ENCODE measurements at regions not wholly inside any gene's neighbourhood (a gene's known extent, or its start where the extent isn't known, plus 50 kb on each side); places are given as distances from the start of the nearest gene placed in this dataset.
A peak's percentile ranks its signal among the peaks of the same experiment; 100 is the strongest.

DNA sequence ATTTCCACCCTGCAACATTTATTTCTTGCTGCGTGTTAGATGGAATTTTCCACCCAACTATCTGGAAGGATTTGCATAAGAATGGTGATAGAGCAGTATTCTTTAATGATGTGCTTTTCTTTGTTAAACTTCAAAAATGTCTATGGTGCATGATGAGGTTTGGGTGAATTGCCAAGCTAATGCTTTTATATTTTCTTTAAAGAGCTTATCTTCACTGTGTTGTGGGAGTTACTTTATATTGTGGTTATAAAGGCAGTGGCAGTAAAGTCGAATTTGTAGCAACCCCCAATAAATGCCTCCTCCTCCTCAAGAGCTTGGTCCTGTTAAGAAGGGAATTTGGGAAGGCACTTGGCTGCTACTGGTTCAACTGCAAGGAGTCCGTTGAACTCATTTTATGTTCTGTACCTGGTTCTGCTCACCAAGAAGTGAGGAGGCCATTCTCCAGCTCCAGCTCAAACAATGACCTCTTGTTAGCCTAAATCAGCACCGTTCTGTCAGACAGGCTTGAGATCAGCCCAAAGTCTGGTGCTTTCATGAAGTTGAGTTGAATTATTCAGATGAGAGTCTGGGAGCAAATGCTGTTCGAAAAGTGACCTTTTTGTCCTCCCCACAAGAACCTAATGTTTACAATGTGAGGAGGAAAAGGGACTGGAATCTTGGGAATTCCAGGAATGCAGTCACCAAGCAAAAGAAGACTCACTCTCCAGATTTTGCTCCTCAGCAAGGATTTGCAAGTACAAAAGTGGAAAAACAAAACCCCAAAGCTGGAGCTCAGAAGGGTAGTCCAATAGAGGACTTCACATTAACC, 217.0 kb downstream of the TMEM38B start:
- H3K27ac ChIP-seq, result no peak overlapping the region
- no peak for DNase-seq (ENCODE audit: low read depth, low spot score)

DNA sequence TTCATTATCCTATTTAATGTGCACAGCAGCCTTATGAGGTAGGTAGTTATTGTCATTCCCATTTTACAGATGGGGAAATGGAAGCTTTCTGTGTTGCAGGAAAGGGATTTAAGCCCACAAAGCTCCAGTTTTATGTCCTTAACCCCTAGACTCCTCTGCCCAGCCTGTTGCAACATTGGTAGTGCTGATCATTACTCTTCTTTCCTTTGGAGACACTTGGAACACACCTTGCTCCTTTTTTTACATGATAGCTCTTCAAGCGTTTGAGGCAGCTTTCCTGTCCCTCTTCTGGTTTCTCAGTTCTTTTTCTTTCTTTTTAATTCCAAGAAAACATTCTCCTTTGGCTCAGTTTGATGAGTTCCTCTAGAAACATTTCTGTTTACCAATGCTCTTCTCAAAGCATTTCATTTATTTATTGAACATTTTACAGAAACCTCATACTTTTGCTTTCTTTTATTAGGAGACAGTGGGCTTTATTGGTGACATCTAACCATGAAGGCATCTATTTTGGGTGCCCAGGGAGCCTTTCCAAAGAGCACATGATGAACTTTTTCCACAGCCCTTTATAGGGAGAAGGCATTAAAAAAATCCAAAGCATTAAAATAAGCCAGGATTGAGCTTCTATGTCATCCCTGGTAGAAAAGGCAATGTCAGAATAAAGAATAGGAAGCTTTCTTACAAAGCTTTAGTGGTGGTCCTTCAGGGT, 218.0 kb downstream of the TMEM38B start:
- no peak overlapping the region for H3K27ac ChIP-seq

DNA sequence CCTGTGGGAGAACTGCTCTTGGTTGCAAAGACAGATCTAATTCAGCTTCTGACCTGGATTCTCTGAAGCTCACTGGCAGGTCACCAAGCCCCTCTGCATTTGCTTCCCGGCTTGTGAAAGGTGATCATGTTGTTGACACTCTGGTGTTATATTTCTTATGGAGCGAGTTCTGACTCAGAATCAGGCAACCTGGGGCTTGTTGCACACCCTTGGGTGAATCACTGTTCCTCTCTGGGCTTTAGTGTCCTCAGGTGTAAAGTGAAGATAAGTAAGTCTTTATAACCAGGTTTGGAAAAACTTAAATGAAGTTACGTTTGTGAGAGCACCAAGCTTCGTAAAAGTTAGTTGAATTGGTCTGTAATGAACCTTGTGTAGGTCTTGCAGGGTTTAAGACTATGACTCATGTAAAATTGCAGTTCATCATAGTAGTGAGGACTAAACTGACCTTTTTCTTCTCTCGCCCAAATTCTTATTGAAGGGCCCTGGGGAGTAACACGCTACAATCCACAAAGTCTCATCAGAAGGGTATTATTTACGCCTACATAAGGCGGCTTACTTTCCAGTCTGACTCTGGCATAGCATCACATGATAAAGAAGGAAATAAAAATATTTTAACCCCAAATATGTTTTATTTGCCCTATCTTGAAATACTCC, 218.6 kb downstream of the TMEM38B start:
- peak; percentile 79 for DNase-seq (ENCODE audit: low read depth, low spot score)
- no peak overlapping the region for H3K27ac ChIP-seq

More for the DNA sequence above, 218.0 kb downstream of the TMEM38B start:
- no peak for DNase-seq (ENCODE audit: low read depth, low spot score)

DNA sequence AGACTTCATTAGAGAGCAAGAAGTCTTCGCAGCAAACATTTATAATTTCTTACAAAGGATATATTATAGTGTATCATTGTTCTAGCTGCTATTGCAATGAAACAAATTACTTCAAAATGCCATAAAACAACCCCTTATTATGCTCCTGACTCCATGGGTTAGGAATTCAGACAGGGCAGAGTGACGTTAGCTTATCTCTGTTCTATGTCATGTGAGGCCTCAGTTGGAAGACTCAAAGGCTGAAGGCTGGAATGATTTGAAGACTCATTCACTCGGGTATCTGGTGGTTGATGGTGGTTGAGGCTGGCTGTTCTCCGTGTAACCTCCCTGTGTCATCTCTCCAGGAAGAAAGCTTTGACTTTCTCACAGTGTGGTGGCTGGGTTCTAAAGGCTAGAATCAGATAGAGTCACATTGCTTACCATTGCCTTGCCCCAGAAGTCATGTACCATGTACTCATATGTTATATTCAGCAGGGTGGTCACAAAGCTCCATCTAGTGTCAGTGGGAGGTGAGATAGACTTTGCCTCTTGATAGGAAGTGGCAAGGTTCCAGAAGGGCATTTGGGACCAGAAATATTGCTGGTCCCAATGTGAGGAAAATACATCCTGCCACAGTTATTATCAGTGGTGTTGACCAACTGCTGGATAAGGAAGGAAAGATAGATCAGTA, 226.9 kb downstream of the TMEM38B start:
- H3K27ac ChIP-seq, result no peak overlapping the region
- DNase-seq (ENCODE audit: low read depth, low spot score), result no peak

DNA sequence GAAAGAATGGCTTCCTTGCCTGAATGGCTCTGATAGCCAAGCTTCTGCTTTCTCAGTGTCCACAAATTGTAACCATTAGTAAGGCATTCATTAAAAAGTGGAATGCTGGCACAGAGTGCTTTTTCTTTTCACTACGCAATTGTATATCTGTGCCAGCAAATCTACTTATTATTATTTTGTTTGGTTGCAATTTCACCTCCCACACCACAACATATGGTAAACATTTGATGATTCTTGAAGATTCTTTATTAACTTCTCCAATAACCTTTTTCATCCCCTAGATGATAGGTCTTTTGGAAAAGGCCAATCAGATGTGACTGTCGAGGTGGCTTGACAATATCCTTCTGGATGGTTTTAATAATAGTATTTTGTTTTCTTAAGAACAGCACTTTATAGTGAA, 234.1 kb downstream of the TMEM38B start:
- no peak for DNase-seq (ENCODE audit: low read depth, low spot score)

DNA sequence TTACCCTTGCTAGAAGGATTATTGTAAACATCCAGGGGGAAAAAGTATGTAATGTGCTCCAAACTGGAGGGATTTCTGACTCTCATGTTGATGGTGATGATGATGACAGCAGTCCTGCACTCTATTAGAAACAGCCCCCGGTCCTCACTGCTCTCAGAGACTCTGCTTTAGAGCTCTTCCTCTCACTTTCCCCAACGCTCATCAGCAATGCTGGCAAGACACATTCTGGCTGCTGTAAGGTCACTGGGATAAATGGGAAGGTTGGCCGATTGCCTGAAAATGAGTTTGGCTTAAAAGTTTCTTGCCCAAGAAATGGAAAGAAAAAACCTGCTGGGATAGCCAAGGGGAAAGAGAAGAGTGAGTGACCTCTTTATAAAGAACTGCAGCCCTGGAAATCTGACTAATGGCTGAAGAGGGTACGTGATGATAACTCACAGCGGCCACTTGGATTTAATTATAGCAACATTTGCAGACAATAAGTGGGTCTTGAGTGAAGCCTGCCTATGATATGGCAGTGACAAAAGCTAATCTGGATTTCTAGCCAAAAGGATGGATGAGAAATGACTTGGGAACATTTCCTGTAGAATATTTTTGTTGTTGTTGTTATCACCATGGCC, 235.8 kb downstream of the TMEM38B start:
- no peak for DNase-seq (ENCODE audit: low read depth, low spot score)
- H3K27ac ChIP-seq, result no peak overlapping the region

More for the DNA sequence above, 234.1 kb downstream of the TMEM38B start:
- H3K27ac ChIP-seq, result no peak overlapping the region

DNA sequence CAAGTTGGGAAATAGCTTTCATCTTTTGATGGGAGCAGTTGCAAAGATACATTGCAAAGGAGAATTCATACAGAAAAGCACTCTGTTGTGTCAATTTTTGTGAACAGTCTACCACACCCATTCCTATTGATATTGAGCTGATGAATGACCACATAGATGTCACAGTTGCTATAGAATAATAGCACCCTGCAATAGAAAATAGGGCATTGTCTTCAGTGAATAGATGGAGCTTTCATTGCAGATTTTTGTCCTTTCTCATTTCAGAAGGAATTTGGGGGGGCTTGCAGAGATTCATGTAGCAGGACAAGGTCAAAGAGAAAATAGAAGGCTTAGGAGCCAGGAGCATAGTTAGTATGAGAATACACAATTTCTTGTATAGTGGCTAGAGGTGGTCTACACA, 237.9 kb downstream of the TMEM38B start:
- no peak for DNase-seq (ENCODE audit: low read depth, low spot score)
- no peak overlapping the region for H3K27ac ChIP-seq

DNA sequence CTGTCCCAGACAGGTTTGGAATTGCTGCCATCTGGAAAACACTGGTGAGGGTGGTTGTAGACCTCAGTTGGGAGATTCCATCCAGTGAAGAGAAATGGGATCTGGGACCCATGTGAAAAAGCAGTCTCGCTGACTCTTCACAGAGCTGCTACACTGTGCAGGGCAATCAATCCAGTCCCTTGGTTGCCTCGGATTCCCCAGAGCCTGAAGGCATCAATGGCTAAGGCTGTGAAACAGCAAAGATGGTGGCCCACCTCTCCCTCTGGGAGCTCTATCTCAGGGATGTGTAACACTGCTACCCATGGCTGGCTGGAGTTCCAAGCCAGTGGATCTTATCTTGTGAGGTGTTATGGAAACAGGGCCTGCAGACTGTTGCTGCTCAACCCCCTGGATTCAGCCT, 256.1 kb downstream of the TMEM38B start:
- DNase-seq (ENCODE audit: low read depth, low spot score), result no peak
- no peak overlapping the region for H3K27ac ChIP-seq

DNA sequence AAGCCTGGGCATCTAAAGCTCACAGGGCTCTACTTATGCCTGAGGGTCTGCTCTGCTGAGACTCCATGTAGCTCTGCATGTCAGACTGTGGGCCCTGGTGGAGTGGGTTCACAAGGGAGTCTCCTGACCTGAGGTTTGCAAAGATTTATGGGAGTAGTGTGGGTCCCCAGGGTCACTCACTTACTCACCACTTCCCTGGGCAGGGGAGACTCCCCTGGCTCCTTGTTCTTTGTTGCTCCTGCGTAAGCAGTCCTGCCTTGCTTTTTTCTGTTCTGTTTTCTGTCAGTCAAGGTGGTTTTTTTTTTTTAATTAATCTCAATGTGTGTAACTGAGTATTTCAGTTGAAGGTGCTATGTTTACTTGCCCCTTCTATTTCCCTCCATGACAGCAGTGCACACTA, 256.6 kb downstream of the TMEM38B start:
- H3K27ac ChIP-seq, result no peak overlapping the region
- DNase-seq (ENCODE audit: low read depth, low spot score), result no peak

DNA sequence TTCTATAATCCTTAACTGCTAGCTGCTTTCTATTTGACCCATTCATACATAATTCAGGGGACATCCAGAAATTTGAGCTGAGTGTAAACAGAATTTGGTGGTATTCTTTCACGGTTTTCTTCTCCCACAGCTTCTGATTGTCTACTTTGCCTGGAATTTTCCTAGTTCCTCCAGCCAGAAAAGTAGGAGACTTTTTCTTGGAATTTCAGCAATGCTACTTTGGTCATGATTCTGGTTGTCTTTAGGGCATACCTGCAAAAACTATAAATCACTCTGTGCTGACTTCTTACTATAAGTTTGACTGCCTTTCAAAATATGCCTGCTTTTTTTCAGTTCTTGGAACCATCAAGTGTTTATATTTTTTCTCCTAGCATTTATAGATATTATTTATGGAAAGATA, 260.2 kb downstream of the TMEM38B start:
- no peak for DNase-seq (ENCODE audit: low read depth, low spot score)

DNA sequence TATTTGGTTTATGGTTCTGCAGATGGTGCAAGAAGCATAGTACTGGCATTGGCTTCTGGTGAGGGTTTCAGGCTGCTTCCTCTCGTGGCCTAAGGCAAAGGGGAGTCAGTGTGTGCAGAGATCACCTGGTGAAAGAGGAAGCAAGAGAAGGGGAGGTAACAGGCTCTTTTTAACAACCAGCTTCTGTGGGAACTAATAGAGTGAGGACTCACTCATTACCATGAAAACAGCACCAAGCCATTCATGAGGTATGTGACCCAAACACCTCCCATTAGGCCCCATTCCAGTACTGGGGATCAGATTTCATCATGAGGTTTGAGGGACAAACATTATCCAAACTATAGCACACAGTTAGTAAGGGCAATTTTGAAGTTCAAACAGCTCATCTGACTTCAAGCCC, 263.5 kb downstream of the TMEM38B start:
- DNase-seq (ENCODE audit: low read depth, low spot score), result no peak
- no peak overlapping the region for H3K27ac ChIP-seq

More for the DNA sequence above, 260.2 kb downstream of the TMEM38B start:
- H3K27ac ChIP-seq, result no peak overlapping the region

DNA sequence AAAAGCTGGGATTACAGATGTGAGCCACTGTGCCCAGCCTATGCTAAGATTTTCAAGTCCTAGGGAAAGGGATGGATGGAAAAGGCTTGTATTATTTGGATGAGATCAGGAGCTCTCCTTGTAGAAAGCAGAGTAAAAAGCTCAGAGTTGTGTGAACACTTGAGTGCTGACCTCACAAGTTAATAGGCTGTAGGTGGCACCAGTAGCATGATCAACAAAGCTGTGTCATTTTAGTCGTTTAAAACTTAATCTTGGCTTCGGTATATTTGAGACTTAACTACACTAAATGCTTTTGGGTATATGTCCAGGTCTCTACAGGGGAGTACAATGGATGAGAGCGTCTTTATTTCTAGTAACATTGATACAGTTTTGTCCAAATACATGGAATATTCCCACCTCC, 264.2 kb downstream of the TMEM38B start:
- H3K27ac ChIP-seq, result no peak overlapping the region

DNA sequence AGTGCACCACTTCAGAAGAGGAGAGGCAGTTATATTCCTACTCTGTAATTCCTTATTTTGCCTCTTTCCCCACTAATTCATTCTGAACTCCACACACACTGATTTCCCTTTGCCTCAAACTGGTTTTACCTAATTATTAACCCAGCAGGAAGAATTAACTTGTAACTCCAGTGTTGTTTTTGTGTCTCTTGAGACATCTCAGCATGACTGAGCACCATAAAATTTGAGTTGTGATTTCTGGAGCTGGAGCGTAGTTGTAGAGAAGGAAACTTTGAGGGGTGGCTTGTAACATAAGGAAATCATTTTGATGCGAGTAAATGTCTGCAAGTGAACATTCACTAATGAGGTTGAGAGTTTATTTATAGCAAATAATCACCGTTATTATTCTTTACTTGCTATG, 265.2 kb downstream of the TMEM38B start:
- DNase-seq (ENCODE audit: low read depth, low spot score), result no peak
- H3K27ac ChIP-seq, result no peak overlapping the region

More for the DNA sequence above, 264.2 kb downstream of the TMEM38B start:
- no peak for DNase-seq (ENCODE audit: low read depth, low spot score)

DNA sequence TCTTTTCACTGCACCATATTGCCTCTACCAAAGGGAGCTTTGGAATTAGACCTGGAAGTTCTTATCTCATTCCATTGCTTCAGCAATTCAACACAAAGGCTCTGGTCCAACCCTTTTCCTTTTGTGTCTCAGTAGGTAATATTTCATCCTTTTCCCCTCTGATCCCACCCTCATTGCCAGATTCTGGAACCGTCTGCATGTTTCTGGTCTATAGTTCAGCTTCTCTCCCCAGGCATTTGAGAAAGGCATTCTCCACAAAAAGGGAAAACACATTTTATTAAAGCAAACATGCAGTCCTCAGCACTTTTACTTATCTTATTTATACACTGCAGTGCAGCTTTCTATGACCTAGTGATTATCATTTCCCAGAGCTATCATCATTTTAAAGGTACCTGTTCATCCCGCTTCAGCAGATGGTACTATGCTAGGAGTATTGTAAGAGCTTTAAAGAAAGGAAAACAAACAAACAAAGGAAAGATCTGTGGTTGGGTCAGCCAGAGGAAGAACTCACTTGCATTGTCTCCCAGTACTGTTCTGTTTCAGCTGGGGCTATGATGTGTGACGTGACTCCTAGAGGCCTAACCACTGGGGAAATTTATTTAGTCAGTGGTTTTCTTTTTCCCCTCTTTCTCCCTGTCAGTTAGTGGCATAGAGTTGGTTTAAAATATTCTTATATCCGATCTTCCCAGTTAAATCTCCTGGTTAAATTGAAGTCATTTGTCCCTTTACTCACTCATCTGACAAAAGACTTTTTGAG, 269.2 kb downstream of the TMEM38B start:
- DNase-seq (ENCODE audit: low read depth, low spot score), result no peak

DNA sequence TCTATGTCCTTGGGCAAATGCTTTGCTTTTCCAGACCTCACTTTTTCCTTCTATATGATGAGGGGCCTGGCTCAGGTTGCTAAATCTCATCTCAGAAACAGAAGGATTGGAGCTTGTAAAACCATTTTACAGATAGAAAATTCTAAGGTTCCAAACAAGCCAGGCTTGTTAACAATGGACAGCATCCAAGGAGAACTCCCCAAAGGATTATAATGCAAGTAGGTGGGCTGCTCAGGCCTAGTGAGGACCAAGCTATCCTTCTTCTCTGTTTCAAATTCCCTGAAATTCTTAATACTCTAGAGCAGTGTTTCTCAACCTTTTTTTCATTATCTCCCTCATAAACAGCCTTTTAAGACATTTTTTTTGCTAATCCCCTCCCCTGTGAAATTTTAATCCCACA, 269.8 kb downstream of the TMEM38B start:
- no peak overlapping the region for H3K27ac ChIP-seq
- DNase-seq (ENCODE audit: low read depth, low spot score), result no peak

More for the DNA sequence above, 269.2 kb downstream of the TMEM38B start:
- no peak overlapping the region for H3K27ac ChIP-seq

DNA sequence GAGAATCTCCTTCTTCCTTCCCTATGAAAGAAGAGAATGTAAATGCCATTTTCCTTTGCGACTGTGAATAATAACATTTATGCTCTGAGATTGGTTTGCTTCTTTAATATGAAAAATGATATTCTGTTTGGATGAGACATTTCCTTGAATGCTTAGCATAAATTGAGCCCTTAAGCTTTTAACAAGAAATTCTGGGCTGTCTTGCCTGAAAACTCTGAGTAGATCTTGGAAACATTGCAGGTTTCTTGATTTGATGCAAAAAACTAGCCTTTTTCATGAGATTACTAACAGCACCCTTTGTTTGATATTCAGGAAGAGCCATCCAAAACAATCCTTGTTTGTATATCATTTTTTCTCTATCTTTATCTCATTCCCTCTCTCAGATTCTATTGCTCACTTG, 272.5 kb downstream of the TMEM38B start:
- H3K27ac ChIP-seq, result no peak overlapping the region
- DNase-seq (ENCODE audit: low read depth, low spot score), result no peak

DNA sequence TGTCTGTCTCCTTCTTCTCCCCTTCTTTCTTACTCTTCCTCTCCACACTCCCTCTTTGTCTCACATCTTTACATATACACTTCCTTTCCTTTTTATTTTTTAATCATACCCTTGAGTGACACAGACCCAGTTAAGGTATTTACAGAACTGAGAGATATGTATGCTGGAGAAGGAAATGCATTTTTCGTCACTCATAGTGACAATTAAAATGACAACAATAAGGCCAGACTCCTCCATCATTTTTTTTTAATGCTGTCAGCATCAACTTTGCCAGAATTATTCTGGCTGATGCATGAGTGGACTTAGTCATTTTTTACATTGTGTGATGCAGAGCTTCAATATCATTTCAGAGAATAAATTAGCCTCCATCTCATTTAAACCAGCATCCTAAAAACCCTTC, 272.9 kb downstream of the TMEM38B start:
- DNase-seq (ENCODE audit: low read depth, low spot score), result no peak
- H3K27ac ChIP-seq, result no peak overlapping the region

DNA sequence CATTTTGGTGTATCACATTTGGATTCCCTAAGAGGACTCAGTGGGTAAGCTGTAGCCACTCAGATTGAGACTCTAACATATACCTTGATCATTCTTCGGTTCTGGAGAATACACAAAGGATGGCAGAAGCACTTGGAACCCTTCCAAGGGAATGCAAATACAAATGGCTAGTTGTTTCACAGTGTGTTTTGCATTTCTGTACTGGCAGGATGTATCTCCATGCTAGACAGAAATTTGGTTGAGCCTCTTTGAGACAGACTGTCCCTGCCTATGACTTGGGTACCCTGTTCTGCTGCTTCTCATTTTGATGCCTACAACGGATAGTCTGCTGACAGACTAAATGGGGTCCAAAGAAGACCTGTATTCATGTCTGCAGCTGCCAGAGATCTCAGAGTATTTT, 273.5 kb downstream of the TMEM38B start:
- no peak overlapping the region for H3K27ac ChIP-seq
- DNase-seq (ENCODE audit: low read depth, low spot score), result no peak

DNA sequence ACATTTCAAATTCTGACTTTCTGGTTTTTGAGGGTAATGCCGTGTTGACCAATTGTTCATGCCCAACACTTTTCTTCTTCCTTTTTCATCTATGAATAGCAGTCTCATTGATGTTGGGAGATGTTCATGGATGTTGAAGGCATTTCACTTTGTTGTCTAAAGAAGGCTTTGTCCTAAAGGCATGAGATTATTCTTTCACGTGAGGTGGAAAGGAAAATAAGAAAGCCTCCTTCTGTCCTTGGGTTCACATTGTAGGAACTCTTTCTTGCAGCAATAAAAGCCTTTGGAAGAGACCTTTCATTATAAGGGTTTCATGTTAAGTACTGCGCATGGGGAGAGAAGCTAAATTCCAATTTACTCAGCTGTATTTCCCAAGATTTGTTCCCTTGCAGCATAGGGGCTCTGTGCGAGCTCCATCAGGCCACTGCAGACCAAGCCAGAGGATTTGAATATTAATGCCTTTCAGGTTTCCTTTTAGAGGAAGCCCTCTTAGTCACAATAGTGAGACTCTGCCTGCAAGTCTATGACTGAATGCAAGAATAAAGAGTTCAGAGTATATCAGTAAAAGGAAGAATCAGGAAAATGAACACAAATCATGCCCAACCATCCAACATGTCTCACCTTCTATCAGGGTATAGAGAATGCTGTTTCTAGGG, 274.6 kb downstream of the TMEM38B start:
- no peak for DNase-seq (ENCODE audit: low read depth, low spot score)
- H3K27ac ChIP-seq, result no peak overlapping the region

All from epithelial cell of prostate (primary cell).